ENCODE measurements at regions not wholly inside any gene's neighbourhood (a gene's known extent, or its start where the extent isn't known, plus 50 kb on each side); places are given as distances from the start of the nearest gene placed in this dataset.

DNA sequence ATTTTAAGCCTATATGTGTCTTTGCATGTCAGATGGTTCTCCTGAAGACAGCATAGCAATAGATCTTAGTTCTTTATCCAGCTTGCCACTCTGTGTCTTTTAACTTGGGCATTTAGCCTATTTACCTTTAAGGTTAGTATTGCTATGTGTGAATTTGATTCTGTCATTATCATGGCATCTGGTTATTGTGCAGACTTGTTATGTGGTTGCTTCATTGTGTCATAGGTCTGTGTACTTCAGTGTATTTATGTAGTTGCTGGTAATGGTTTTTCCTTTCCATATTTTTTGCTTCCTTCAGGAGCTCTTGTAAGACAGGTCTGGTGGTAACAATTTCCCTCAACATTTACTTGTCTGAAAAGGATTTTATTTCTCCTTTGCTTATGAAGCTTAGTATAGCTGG, 1443.5 kb downstream of the FAM133A start:
- no peak for DNase-seq (ENCODE audit: insufficient read length, low spot score)
- no peak for TF ChIP-seq CTCF (IDR thresholded peaks at IDR 0.05; ENCODE audit: insufficient read depth, missing control alignments)
- no peak for FAIRE-seq

- no peak for TF ChIP-seq CTCF (IDR thresholded peaks at IDR 0.05; ENCODE audit: insufficient read depth, missing control alignments)
- DNase-seq (ENCODE audit: insufficient read length, low spot score) (no peak), FAIRE-seq (no peak)
Observed at GRCh38 chrX:95145848-95146490, 1472.0 kb downstream of the FAM133A start.

- TF ChIP-seq CTCF (IDR thresholded peaks at IDR 0.05; ENCODE audit: insufficient read depth, missing control alignments), result no peak
- DNase-seq (ENCODE audit: insufficient read length, low spot score) (no peak), FAIRE-seq (no peak)
Observed at GRCh38 chrX:95152810-95153209, 1478.8 kb downstream of the FAM133A start.

GRCh38 chrX:95156566-95156965, 1482.6 kb downstream of the FAM133A start:
- TF ChIP-seq CTCF (IDR thresholded peaks at IDR 0.05; ENCODE audit: insufficient read depth, missing control alignments), result no peak
- FAIRE-seq (no peak), DNase-seq (ENCODE audit: insufficient read length, low spot score) (no peak)
